Tibial nerve (tissue), 4 donors: ENCODE measurements at regions not wholly inside any gene's neighbourhood (a gene's known extent, or its start where the extent isn't known, plus 50 kb on each side); places are given as distances from the start of the nearest gene placed in this dataset.

ENCODE experiments used
- EP300 ChIP-seq, 2 donors: sonication (generic); formaldehyde crosslinking; IDR thresholded peaks; one replicate each; pipeline ENCODE4 v1.6.1; 2017; ENCODE audit warnings: antibody characterized with exemption in 2 of 2, mild to moderate bottlenecking in 1 of 2
- POLR2A ChIP-seq, 2 donors: fragments of 450-650 bp; IDR thresholded peaks; one replicate each; pipeline ENCODE4 v1.6.1; 2017; ENCODE audit warnings: antibody characterized with exemption in 2 of 2, mild to moderate bottlenecking in 2 of 2, moderate library complexity in 2 of 2
- TF ChIP-seq, protein P1 (sequence below), 5 experiments: fragments of 200-600 bp in 3 of 5; fragments of 450-650 bp in 2 of 5; sonication (generic) in 3 of 5; IDR thresholded peaks; one replicate each; pipeline ENCODE4 v1.5.1; 2016 to 2019; ENCODE audit warnings: antibody characterized with exemption in 5 of 5, mild to moderate bottlenecking in 3 of 5, moderate library complexity in 2 of 5

DNA sequence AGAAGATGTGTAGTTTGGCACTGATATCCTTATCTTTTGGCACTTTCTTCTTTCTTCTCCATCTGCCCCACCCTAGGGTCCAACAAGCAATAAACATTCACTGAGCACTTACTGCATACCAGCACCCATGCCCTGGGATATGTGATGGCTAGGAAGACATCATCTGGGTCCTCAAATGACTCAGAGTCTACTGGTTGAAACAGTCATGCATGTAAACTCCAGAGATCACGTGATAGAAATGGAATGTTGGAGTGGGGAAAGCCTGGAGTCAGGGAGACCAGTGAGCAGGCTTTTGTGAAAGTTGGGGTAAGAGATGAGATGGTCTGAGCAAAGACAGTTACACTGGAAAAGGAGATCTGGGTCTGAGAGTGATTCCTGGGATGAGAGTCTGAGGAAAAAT lies 724.9 kb upstream of the TENM4 start:
- TF ChIP-seq, protein P1, sequence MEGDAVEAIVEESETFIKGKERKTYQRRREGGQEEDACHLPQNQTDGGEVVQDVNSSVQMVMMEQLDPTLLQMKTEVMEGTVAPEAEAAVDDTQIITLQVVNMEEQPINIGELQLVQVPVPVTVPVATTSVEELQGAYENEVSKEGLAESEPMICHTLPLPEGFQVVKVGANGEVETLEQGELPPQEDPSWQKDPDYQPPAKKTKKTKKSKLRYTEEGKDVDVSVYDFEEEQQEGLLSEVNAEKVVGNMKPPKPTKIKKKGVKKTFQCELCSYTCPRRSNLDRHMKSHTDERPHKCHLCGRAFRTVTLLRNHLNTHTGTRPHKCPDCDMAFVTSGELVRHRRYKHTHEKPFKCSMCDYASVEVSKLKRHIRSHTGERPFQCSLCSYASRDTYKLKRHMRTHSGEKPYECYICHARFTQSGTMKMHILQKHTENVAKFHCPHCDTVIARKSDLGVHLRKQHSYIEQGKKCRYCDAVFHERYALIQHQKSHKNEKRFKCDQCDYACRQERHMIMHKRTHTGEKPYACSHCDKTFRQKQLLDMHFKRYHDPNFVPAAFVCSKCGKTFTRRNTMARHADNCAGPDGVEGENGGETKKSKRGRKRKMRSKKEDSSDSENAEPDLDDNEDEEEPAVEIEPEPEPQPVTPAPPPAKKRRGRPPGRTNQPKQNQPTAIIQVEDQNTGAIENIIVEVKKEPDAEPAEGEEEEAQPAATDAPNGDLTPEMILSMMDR (IDR thresholded peaks at IDR 0.05), result no peak
- TF ChIP-seq POLR2A (IDR thresholded peaks at IDR 0.05), result no peak
- no peak for TF ChIP-seq EP300 (IDR thresholded peaks at IDR 0.05)
